Ishikawa (cell line): ENCODE measurements at regions not wholly inside any gene's neighbourhood (a gene's known extent, or its start where the extent isn't known, plus 50 kb on each side); places are given as distances from the start of the nearest gene placed in this dataset.

ENCODE experiments used
- CEBPB ChIP-seq: IDR thresholded peaks from 2 replicates; pipeline ENCODE4 v1.6.1; 2012
- FOXM1 ChIP-seq: IDR thresholded peaks from 2 replicates; pipeline ENCODE4 v1.6.1; 2012; ENCODE audit warnings: low read depth, borderline replicate concordance
- RAD21 ChIP-seq: IDR thresholded peaks from 2 replicates; pipeline ENCODE4 v1.6.1; 2012; ENCODE audit warnings: low read depth
- TEAD4 ChIP-seq: IDR thresholded peaks from 2 replicates; pipeline ENCODE4 v1.6.1; 2012
- USF1 ChIP-seq: IDR thresholded peaks from 2 replicates; pipeline ENCODE4 v1.6.1; 2012
- ZBTB7A ChIP-seq: IDR thresholded peaks from 2 replicates; pipeline ENCODE4 v1.6.1; 2012; ENCODE audit warnings: low read depth

- TF ChIP-seq FOXM1 (no peak), CEBPB (no peak), TEAD4 (no peak), RAD21 (no peak), USF1 (no peak), ZBTB7A (no peak)
These were observed 1018.3 kb downstream of the DIAPH3 start for GRCh38 chr13:59145381-59145780.
